H9 (cell line): ENCODE measurements at regions not wholly inside any gene's neighbourhood (a gene's known extent, or its start where the extent isn't known, plus 50 kb on each side); places are given as distances from the start of the nearest gene placed in this dataset.

Experiments used
- DNase-seq: peaks from one replicate; pipeline ENCODE4 v3.0.0-alpha.2; 2017
- H2AFZ ChIP-seq: one replicate; pipeline ENCODE4 v1.6.1; 2013; ENCODE audit warnings: mild to moderate bottlenecking, low read length, control low read depth, moderate library complexity
- H2AK5ac ChIP-seq: 2 replicates; pipeline ENCODE4 v1.6.1; 2013; ENCODE audit warnings: low read length, control low read depth, mixed read lengths; ENCODE audit not compliant: insufficient read length
- H2BK120ac ChIP-seq: one replicate; pipeline ENCODE4 v1.6.1; 2013; ENCODE audit warnings: low read depth, mild to moderate bottlenecking, low read length, control low read depth, inconsistent platforms; ENCODE audit not compliant: poor library complexity, severe bottlenecking
- H2BK12ac ChIP-seq: 2 replicates; pipeline ENCODE4 v1.6.1; 2013; ENCODE audit warnings: low read length, control low read depth, mixed read lengths, low read depth; ENCODE audit not compliant: insufficient read length
- H2BK15ac ChIP-seq: 2 replicates; pipeline ENCODE4 v1.6.1; 2013; ENCODE audit warnings: low read depth, low read length, control low read depth
- H2BK20ac ChIP-seq: one replicate; pipeline ENCODE4 v1.6.1; 2013; ENCODE audit warnings: low read depth, mild to moderate bottlenecking, low read length, control low read depth, inconsistent platforms; ENCODE audit not compliant: poor library complexity, severe bottlenecking
- H2BK5ac ChIP-seq: 2 replicates; pipeline ENCODE4 v1.6.1; 2013; ENCODE audit warnings: low read length, control low read depth, mixed read lengths; ENCODE audit not compliant: insufficient read length
- H3K14ac ChIP-seq: 2 replicates; pipeline ENCODE4 v1.6.1; 2013; ENCODE audit warnings: low read length, control low read depth; ENCODE audit not compliant: insufficient read depth
- H3K18ac ChIP-seq: 2 replicates; pipeline ENCODE4 v1.6.1; 2013; ENCODE audit warnings: low read depth, mild to moderate bottlenecking, mixed read lengths, low read length, control low read depth; ENCODE audit not compliant: insufficient read length
- H3K23ac ChIP-seq: 2 replicates; pipeline ENCODE4 v1.6.1; 2013; ENCODE audit warnings: low read length, control low read depth, mixed read lengths, low read depth; ENCODE audit not compliant: insufficient read length
- H3K23me2 ChIP-seq: 2 replicates; pipeline ENCODE4 v1.6.1; 2013; ENCODE audit warnings: low read depth, mild to moderate bottlenecking, mixed read lengths, low read length, control low read depth; ENCODE audit not compliant: insufficient read length, poor library complexity, severe bottlenecking
- H3K27ac ChIP-seq: 2 replicates; pipeline ENCODE4 v1.5.1; 2013; ENCODE audit warnings: low read length, control low read depth, mixed read lengths, low read depth; ENCODE audit not compliant: insufficient read length
- H3K27me3 ChIP-seq: 2 replicates; pipeline ENCODE4 v1.6.1; 2013; ENCODE audit warnings: low read length, control low read depth, inconsistent platforms; ENCODE audit not compliant: insufficient read depth
- H3K4ac ChIP-seq: 2 replicates; pipeline ENCODE4 v1.6.1; 2013; ENCODE audit warnings: low read depth, mild to moderate bottlenecking, control low read depth, inconsistent platforms, low read length, moderate library complexity
- H3K4me1 ChIP-seq: 2 replicates; pipeline ENCODE4 v1.6.1; 2013; ENCODE audit warnings: low read length, control low read depth, inconsistent platforms; ENCODE audit not compliant: insufficient read depth
- H3K4me2 ChIP-seq: 2 replicates; pipeline ENCODE4 v1.6.1; 2013; ENCODE audit warnings: low read length, control low read depth, mixed read lengths; ENCODE audit not compliant: insufficient read length, insufficient read depth
- H3K56ac ChIP-seq: 2 replicates; pipeline ENCODE4 v1.6.1; 2013; ENCODE audit warnings: low read depth, mild to moderate bottlenecking, mixed read lengths, low read length, control low read depth; ENCODE audit not compliant: insufficient read length
- H3K79me1 ChIP-seq: 2 replicates; pipeline ENCODE4 v1.6.1; 2013; ENCODE audit warnings: low read depth, mild to moderate bottlenecking, moderate library complexity, low read length, control low read depth, inconsistent platforms; ENCODE audit not compliant: insufficient read depth, poor library complexity, severe bottlenecking
- H3K79me2 ChIP-seq: 2 replicates; pipeline ENCODE4 v1.6.1; 2013; ENCODE audit warnings: low read length, control low read depth, inconsistent platforms; ENCODE audit not compliant: insufficient read depth
- H3K9ac ChIP-seq: 2 replicates; pipeline ENCODE4 v1.6.1; 2013; ENCODE audit warnings: low read length, control low read depth, mixed read lengths; ENCODE audit not compliant: insufficient read length; ENCODE audit errors: extremely low read depth
- H3K9me3 ChIP-seq: one replicate; pipeline ENCODE4 v1.6.1; 2013; ENCODE audit warnings: low read depth, low read length, inconsistent platforms; ENCODE audit not compliant: control insufficient read depth
- H3T11ph ChIP-seq: one replicate; pipeline ENCODE4 v1.6.1; 2013; ENCODE audit warnings: mild to moderate bottlenecking, low read length, control low read depth, inconsistent platforms
- H4K20me1 ChIP-seq: one replicate; pipeline ENCODE4 v1.6.1; 2013; ENCODE audit not compliant: control insufficient read depth, insufficient read length, insufficient read depth
- H4K5ac ChIP-seq: 2 replicates; pipeline ENCODE4 v1.6.1; 2013; ENCODE audit warnings: low read depth, mild to moderate bottlenecking, mixed read lengths, low read length, control low read depth; ENCODE audit not compliant: insufficient read length
- H4K8ac ChIP-seq: replicated peaks from 2 replicates; pipeline ENCODE4 v1.6.1; 2013; ENCODE audit warnings: low read length, control low read depth, mixed read lengths, low read depth; ENCODE audit not compliant: insufficient read length
- H4K91ac ChIP-seq: 2 replicates; pipeline ENCODE4 v1.6.1; 2013; ENCODE audit warnings: low read depth, mild to moderate bottlenecking, moderate library complexity, mixed read lengths, low read length, control low read depth; ENCODE audit not compliant: insufficient read length
- H3K27ac Mint-ChIP-seq, 3 experiments: 2 replicates in 2 of 3; 3 replicates in 1 of 3; pipeline ENCODE4 v1.8.0; 2020 to 2021; ENCODE audit warnings: mixed read lengths in 3 of 3, mild to moderate bottlenecking in 1 of 3, moderate library complexity in 1 of 3
- H3K27me3 Mint-ChIP-seq: 2 replicates; pipeline ENCODE4 v1.8.0; 2021; ENCODE audit warnings: low read depth, mild to moderate bottlenecking, moderate library complexity, mixed read lengths
- H3K36me3 Mint-ChIP-seq, 3 experiments: 2 replicates in 2 of 3; 3 replicates in 1 of 3; pipeline ENCODE4 v1.8.0; 2020 to 2021; ENCODE audit warnings: low read depth in 3 of 3, mixed read lengths in 3 of 3; ENCODE audit not compliant: insufficient read depth in 1 of 3
- H3K4me1 Mint-ChIP-seq, 2 experiments: 2 replicates each; pipeline ENCODE4 v1.8.0; 2020; ENCODE audit warnings: mixed read lengths in 2 of 2
- H3K4me3 Mint-ChIP-seq, 2 experiments: 2 replicates in 1 of 2; 3 replicates in 1 of 2; pipeline ENCODE4 v1.8.0; 2020 to 2021; ENCODE audit warnings: mild to moderate bottlenecking in 2 of 2, mixed read lengths in 2 of 2, moderate library complexity in 1 of 2
- H3K9me3 Mint-ChIP-seq, 2 experiments: 2 replicates in 1 of 2; 3 replicates in 1 of 2; pipeline ENCODE4 v1.8.0; 2020; ENCODE audit warnings: mild to moderate bottlenecking in 2 of 2, mixed read lengths in 2 of 2, moderate library complexity in 1 of 2
- WGBS: extraction: QIAGEN DNeasy Blood & Tissue Kit; methylation state at CpG from one replicate; pipeline ENCODE4 v1.1.7; 2013; ENCODE audit warnings: missing lambda C conversion rate, low lambda C conversion rate, mixed read lengths; ENCODE audit not compliant: insufficient read length; ENCODE audit errors: extremely low coverage; 5-methylcytosine and 5-hydroxymethylcytosine counted together
- TF ChIP-seq, protein P1 (sequence below): fragments of 200-600 bp; sonication (generic); conservative IDR thresholded peaks from 3 replicates; pipeline ENCODE4 v1.8.0; 2021; ENCODE audit warnings: antibody characterized with exemption, mild to moderate bottlenecking

DNA sequence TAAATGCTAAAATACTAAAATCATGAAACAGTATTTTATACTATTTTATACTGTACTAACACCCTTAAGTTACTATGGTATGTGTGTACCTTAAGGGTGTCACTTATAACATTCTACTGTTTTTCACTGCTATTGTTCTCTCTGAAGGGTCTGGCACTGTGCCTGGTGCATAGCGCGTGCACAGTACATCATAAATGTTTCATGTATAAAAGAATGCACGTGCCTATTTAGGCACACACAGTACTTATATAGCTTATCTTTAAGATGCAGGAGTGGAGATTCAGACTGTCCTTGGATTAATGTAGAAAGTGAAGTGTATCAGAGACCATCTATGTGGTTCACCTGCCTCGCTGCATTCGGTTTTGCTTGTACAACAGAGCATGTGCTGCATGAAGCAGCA is 64.0 kb upstream of the SGK1 start:
- H3K9ac ChIP-seq = no peak overlapping the region
- no peak overlapping the region for H4K5ac ChIP-seq
- Mint-ChIP-seq H3K9me3 (peaks cover 0 to 2% of the 10 kb centered on the region in 2 experiments; a peak in 2 of 5 replicates), H3K4me1 (peaks cover 15 to 24% of the 10 kb centered on the region in 2 experiments), H3K36me3 (peaks cover 0 to 6% (median 0%) of the 10 kb centered on the region in 3 experiments; a peak in 1 of 7 replicates), H3K27ac (no peak overlapping the region; a peak in 1 of 7 replicates), H3K27me3 (no peaks in the 10 kb centered on the region), H3K4me3 (no peak overlapping the region)
- H3K27me3 ChIP-seq = no peaks in the 10 kb centered on the region
- no peak overlapping the region for H2BK120ac ChIP-seq
- H3K56ac ChIP-seq = no peak overlapping the region
- no peak for DNase-seq
- H3K14ac ChIP-seq = no peak overlapping the region
- H3K18ac ChIP-seq = no peak overlapping the region
- H3K27ac ChIP-seq = no peak overlapping the region
- no peaks in the 10 kb centered on the region for H3K79me2 ChIP-seq
- no peaks in the 10 kb centered on the region for H3K79me1 ChIP-seq
- no peak overlapping the region for H3T11ph ChIP-seq
- no peak overlapping the region for H4K8ac ChIP-seq
- H2BK15ac ChIP-seq = no peak overlapping the region
- no peak overlapping the region for H2BK12ac ChIP-seq
- H3K4me2 ChIP-seq = no peak overlapping the region
- no peak overlapping the region for H3K4ac ChIP-seq
- TF ChIP-seq, protein P1, sequence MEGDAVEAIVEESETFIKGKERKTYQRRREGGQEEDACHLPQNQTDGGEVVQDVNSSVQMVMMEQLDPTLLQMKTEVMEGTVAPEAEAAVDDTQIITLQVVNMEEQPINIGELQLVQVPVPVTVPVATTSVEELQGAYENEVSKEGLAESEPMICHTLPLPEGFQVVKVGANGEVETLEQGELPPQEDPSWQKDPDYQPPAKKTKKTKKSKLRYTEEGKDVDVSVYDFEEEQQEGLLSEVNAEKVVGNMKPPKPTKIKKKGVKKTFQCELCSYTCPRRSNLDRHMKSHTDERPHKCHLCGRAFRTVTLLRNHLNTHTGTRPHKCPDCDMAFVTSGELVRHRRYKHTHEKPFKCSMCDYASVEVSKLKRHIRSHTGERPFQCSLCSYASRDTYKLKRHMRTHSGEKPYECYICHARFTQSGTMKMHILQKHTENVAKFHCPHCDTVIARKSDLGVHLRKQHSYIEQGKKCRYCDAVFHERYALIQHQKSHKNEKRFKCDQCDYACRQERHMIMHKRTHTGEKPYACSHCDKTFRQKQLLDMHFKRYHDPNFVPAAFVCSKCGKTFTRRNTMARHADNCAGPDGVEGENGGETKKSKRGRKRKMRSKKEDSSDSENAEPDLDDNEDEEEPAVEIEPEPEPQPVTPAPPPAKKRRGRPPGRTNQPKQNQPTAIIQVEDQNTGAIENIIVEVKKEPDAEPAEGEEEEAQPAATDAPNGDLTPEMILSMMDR = no peak
- no peak overlapping the region for H4K91ac ChIP-seq
- no peaks in the 10 kb centered on the region for H4K20me1 ChIP-seq
- WGBS = no CpG with 5 or more reads among the region's 5 CpGs
- peaks cover 3% of the 10 kb centered on the region; the same call in 1 of the 2 replicates for H3K4me1 ChIP-seq
- H3K23me2 ChIP-seq = no peaks in the 10 kb centered on the region
- H3K23ac ChIP-seq = no peak overlapping the region
- H3K9me3 ChIP-seq = no peaks in the 10 kb centered on the region
- no peak overlapping the region for H2AK5ac ChIP-seq
- H2BK5ac ChIP-seq = no peak overlapping the region
- H2BK20ac ChIP-seq = no peak overlapping the region
- H2AFZ ChIP-seq = no peak overlapping the region
